ENCODE measurements at regions not wholly inside any gene's neighbourhood (a gene's known extent, or its start where the extent isn't known, plus 50 kb on each side); places are given as distances from the start of the nearest gene placed in this dataset.
"Not testable (repeated sequence)": the region's sequence is repeated elsewhere in the genome, so short reads cannot be mapped to it uniquely, and the experiment has no call there.

DNA sequence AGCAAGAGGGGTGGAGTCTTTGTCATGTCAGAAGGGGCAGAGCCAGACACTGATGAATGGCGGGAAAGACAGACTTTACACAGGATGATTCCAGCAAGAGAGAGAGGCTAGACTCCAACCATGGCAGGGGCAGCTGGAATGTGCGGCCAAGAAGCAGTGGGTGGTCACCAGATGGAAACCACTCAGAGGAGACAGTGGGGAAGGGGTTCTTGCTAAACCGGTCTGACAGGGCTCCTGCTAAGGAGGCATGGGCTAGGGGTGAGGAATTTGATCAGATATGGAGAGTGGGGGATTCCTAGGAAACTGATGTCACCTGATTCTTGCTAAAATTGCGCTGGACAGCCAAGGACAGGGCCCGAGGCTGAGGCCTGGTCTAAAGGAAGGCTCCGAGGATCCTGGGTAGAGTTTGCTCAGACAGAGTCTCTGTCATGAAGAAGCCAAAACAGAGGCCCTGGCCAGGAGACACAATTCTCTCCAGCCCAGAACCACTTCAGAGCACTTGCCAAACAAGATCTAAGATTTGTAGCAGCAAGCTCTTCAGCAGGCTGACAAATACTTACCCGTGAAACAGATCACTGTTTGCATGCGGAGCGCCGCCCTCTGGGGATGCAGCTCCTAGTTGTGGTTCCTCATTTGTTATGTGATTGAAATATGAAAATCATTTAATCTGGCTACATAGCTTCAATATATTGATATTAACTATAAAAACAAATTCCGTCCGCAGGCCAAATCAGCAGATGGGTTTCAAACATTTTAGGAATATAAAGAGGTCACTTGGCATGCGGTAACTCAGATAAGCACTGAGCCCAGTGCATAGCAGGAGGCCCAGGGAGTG is 377.0 kb downstream of the TCERG1L start:
- no peak for DNase-seq (ENCODE audit: low spot score)

DNA sequence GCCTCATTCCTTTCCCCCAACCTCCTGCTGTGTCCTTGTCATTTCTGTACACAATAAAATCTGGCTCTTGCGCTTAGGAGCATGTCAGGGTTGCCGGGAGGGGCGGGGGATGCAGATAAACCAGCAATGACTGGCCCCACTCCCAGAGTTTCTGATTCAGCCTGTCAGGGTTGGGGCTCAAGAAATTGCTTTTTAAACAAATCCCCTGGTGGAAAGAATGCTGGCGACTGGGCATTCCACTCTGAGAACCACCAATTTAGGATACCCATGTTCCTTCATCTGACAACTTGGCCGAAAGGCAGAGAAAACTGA is 376.4 kb downstream of the TCERG1L start:
- DNase-seq (ENCODE audit: low spot score) = peak; percentile 69

DNA sequence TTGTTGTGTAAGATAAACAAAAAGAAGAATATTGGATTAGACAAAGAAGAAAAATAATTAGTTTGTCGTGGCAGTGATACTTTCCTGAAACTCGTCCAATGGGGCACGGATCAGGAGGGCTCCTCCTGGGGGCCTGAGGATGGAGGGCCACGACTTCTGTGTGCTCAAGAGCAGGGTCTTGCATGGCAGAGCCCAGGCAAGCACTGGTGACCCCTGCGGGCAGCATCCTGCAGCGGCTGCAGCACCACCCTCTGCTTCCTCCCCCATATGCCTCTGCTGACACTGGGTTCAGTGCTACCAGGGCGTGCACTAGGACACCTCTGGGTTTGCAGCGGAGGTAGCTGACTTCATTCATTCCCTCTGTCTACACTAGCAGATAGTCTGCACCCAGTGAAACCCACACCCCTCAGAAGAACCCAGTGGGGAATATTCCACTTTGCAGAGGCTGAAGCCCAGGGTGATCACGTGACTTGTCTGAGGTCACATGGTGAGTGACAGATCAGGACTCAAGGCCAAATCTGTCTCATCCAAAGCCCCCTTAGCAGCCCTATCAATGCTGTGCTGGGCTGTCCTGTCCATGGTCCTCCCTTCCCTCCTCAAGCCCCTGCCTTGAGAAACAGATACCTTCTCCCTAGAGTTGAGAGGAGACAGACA is 375.5 kb downstream of the TCERG1L start:
- no peak for DNase-seq (ENCODE audit: low spot score)

DNA sequence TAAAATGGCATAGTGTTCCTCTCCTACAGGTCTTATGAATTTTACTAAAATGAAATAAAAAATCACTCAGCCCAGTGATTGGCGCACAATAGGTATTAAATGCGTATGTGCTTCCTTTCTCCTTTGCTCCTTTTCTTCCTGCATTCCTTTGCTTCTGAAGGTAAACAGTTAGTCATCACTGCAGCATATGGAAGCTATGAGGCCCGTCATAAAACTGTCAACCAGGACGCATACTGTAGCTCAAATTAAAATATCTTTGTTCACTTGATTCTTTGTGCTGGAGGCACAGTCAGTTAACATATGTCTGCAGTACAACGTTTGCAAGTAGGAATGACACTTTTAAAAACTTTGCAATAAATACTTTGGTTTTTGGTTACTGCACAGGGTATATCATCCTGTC is 374.7 kb downstream of the TCERG1L start:
- peak; percentile 21 for DNase-seq (ENCODE audit: low spot score)

DNA sequence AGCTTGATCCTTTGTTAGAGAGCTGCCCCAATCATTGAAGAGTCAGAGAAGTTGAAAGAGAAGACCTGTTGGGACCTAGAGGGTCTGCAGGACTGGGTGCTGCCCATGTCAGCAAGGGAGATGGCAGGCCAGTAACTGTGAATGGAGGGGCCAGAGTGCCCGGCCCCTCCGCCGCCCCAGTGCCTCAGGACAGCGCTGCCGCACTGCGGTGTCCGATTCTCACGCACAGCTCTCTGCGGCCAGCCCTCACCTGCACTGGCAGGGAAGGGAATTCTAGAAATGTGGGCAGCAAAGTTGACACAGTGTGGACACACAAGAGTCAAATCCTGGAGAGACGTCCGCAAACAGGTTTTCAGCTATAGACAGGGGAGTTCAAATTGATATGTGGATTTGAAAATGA is 373.5 kb downstream of the TCERG1L start:
- no peak for DNase-seq (ENCODE audit: low spot score)

DNA sequence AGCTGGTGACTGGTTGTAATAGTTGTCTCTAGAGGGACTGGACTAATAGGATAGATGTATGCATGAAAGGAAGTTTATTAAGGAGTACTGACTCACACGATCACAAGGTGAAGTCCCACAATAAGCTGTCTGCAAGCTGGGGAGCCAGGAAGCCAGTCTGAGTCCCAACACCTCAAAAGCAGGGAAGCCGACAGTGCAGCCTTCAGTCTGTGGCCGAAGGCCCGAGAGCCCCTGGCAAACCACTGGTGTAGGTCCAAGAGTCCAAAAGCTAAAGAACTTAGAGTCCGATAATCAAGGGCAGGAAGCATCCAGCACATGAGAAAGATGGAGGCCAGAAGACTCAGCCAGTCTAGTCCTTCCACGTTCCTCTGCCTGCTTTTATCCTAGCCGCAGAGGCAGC is 372.6 kb downstream of the TCERG1L start:
- not testable (repeated sequence) for DNase-seq (ENCODE audit: low spot score)

DNA sequence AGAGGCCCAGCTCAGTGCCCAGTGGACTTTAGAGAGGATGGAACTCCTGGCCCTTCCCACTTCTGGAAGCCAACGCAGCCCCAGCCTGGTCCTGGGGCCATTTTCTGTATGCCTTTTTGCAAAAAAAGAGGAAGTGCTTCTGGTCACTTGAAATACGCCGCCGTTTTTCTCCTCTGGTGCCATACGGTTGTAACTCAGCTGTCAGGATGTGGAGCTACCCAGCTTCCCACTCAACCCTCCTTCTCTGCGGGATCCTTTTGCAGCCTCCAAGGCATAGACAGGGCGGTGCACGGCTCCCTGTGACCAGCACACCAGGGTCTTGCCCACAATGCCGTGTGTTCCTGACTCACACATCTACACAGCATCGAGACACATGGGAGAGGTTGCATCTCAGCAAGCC is 369.6 kb downstream of the TCERG1L start:
- DNase-seq (ENCODE audit: low spot score) = no peak

DNA sequence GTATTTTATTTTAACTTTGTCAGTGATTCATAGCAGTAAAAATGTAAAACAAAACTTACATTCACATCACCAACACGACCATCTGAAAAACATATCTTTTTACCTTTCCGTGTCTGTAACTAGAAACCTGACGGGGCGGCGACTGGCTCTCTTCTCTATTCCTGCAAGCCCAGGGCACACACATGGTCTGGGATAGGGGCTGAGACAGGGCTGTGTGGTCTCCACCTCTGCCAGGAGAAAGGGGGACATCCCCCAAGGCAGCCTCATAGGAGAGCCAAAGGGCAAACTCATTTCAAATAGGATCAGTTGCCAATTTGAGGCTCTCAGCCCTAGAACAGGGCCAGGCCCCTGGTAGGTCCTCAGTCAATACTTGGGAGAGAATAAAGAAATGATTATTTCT is 359.4 kb downstream of the TCERG1L start:
- DNase-seq (ENCODE audit: low spot score) = no peak

DNA sequence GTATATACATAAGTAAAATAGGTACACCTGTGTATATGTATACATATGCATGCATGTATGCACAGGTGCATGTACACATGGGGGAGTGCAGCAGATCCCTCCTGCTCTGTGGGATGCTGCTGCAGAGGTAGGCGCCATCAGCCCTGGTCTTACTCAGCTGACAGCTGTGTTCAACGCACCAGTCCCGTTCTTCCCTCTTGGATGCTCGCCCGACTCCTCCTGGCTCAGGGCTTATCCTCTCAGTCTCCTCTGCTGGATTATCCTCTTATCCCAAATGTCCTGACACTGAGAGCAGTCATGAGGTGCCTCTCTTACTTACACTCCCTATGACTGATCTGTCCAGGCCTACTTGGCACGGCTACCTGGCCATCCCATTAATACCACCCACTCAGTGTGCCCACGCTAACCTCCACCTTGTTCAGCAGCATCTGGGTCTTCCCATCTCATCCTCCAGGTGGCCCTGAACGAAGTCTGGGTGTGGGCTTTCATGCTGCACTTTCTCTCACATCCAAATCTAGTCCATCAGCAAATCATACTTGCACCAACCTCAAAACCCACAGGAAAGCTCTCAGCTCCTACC is 357.1 kb downstream of the TCERG1L start:
- no peak for DNase-seq (ENCODE audit: low spot score)

DNA sequence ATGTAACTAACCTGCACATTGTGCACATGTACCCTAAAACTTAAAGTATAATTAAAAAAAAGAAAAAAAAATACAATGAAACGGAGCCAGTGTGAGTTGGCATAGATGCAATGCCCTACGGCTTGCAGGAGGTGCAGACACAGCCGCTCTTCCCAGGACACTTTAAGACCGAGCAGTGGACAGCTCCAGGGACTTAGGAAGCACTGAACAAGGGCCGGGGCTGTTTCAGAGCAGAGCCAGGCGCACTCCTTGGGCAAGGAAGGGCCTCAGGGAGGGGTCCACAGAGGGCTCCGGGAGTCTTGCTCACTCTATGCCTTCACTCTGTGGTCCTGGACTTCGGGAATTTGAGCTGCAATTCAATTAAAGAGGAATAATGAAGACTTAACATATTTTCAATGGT is 355.3 kb downstream of the TCERG1L start:
- no peak for DNase-seq (ENCODE audit: low spot score)

DNA sequence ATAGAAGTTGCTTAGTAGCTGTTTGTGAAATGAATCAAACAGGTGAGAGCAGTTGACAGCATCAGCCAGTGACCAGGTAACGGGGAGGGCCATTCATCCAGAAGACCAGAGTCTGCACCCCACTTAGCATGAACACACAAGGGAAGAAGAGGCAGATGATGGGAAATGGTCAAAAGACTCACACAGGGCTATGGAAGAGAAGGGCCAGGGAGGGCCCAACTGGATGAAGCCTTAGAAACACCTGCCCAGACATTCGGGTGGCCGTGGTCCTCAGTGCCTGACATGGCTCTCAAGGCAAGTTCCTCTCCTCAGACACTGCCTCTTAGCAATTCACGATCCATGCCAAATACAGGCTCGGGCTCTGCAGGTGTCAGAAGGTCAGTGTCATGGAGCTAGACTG is 354.1 kb downstream of the TCERG1L start:
- DNase-seq (ENCODE audit: low spot score) = no peak

DNA sequence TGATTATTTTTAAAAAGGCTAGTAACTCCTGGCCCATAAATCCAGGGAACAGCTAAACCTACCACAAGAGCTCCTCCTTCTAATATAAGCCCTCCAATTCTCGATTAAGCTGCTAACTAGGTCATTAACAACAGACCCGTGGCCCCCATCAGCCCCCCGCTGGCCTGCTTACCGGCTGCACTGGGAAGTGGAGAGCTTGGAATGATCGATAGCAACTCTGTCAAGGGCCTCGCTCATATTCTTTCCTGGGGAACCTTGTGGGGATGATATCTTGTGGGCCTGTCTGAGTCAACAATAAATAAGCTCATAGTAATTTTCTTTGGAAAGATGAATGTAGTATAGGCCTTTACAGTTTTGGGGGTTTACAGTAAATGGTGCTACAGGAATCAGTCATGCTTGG is 353.5 kb downstream of the TCERG1L start:
- DNase-seq (ENCODE audit: low spot score) = no peak

DNA sequence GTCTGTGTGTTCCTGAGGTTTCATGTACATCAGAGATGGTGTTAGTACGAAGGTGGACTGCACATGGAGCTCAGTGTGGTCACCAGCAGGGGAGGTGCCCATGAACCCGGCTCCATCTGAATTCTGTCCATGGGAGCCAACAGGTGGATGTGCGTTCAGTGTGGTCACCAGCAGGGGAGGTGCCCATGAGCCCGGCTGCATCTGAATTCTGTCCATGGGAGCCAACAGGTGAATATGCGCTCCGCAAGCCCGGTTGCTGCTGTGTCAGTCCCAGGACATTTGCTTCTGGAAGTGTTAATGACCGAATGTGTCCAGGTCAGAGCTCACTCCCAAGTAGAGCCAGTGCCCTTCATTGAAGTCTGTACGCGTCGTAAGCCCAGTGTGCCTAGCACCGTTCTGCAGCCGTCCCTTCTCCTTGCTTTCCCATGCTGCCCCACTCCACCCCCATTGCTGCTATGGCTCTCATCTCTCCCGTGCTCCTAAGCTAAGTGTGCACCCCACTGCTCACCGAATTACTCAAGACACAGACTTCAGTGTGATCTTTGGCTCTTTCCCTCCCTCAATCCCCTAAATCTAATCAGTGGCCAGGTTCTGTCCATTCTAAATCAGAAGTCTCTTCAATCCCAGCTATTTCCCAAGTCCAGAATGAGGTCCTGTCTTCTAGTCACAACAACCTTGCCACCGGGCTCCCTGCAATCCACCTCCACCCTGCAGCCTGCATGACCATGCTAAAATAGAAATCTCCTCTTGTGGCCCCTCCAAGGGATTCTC is 352.4 kb downstream of the TCERG1L start:
- DNase-seq (ENCODE audit: low spot score) = no peak

DNA sequence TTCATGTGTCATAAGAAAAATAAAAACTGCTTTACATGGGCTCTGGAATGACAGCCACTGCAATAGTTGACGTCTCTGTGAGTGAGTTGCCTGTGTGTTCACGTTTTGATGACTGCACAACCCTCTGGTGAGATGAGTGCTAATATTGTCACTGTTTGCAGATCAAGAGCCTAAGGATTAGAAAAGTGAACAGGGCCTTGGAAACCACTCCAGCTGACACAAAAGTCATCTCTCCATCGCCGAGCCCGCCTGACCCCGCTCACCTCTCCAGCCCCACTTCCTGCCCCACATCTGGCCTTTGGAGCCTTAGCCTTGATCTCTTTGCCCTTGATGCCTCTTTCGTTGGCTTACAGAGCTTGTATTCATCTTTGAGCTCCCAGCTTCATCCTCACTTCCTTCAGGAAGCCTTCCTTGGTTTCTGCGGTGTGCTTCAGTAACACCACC is 351.7 kb downstream of the TCERG1L start:
- DNase-seq (ENCODE audit: low spot score) = no peak

DNA sequence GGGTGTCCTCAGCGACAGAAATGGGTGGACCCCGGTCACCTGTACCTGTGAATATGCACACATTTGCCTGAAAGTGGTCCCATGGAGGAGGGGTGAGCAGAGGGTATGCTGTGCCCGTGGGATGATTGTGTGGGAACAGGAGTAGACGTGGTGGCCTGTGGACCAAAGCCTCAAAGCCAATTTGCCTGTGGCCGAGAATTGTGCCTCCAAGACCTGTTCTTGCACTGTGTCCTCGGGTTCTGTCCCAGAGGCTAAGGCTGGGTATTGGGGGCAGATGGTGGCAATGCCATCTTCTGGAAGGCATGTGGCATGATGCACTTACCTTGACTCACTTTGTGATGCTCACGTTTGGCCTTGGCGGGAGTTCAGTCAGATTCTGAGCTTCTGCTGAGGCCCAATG is 351.0 kb downstream of the TCERG1L start:
- DNase-seq (ENCODE audit: low spot score) = no peak

DNA sequence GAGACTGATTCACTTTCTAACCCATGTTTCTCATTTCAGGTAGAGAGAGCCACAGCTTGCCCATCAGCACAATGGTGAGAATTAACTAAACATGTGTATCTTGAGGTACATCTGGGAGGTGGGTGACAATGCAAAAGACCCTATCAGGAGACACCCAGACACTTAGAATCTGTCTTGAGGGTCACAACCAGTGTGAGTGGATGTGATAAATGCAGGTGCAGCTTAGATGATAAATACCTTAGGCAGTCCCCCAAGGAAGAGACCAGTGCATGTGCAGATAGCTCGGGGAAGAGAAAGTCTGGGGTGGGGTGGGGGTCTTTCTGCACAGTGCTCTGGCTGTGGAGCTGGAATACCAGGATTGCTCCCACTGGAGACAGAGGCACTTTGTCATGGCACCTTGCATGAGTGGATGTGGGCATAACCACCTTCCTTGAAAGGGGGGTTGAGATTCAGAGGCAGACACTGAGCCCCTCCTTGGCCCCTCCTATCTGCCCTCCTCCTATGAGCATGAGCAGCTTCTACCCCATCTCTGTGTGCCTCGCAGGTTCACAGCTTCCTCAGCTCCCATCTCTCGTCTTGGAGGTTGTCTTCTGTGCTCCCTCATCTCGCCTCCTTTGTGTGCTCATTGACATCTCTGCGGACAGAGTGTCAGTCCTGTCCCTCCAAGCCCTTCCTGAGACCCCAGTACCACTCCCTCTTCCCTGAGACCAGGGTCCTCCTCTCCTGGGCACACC is 349.8 kb downstream of the TCERG1L start:
- no peak for DNase-seq (ENCODE audit: low spot score)

DNA sequence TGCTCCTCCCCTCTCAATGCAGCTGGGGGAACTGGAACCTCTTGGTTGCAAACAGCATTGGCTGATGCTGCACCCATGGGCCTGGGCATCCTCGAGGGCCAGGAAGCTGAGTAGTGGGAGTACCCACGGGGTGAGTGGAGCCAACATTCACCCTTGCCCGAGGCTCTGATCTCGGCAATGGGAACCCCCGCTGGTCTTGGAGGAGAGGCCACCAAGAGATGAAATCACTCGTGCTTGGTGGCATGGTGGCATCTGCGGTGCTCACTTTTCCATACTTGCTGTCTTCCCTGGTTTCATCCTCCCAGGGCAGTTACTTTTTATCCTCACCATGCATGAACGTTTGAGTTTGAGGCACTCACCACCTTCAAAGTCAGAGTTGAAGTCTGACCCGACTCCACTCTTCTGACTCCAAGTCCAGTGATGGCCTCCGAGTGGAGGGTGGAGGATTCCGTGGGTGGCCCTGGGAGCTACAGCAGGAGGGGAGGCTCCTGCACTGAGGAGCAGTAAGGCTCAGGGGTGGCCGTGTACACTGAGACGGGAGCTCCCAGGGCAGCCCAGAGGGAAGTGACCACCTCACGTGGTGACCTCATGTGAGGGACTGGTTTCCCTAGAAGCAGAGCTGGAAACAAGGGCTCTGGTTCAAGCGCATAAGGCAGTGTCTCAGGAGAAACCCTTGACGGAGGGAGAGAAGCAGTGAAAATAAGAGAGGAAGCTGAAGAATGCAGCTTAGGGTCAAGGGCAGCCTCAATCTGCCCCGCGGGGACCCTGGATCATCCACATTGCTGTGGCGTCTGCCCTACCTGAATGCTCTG is 349.1 kb downstream of the TCERG1L start:
- no peak for DNase-seq (ENCODE audit: low spot score)

DNA sequence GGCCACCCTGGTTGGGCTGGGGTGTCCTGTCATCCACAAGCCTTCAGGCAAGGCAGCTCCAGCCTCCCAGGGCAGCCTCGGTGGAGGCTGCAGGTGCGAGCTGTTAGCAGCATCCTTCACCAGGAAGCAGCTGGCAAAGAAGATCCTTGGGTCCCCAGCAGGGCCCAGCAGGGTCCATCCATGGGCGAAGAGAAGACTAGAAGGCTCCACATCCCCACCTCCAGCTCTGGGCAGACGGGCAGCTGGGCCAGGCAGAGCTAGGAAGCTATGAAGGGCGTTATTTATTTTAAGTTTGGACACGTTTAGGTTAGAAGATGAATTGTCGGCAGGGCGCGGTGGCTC is 348.5 kb downstream of the TCERG1L start:
- DNase-seq (ENCODE audit: low spot score) = no peak

DNA sequence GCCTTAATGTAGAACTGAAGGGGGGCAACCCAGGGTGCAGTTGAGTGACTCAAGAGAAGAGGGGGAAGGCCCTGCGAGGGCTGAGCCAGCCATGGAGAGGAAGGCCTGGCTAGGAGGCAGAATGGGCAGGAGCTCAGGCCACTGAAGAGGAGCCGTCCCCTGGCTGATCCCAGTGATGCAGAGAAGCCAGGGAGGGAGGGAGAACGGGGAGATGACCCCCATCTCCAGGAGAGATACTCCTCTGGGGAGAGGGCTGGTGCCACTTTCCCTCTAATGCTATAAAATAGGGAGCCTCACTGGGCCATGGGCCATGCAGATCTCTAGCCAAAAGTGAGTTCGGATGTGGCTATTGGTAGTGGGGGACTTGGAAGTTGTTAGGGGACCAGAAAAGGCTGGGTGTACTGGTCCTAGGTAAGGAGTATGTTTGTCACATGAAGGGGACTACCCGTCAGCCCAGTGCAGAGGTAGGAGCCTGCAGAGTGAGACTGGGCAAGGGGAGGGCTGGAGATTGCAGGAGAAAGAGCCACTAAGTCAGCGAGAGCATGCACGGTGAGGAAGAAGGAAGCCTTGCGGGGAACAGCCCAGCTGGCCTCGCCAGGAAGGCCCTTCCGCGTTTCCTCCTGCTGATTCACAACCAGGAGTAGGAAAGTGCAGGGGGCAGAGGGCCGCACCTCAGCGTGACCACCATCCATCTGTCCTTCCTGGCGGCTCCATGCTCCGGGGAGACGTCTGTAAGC is 347.6 kb downstream of the TCERG1L start:
- no peak for DNase-seq (ENCODE audit: low spot score)

DNA sequence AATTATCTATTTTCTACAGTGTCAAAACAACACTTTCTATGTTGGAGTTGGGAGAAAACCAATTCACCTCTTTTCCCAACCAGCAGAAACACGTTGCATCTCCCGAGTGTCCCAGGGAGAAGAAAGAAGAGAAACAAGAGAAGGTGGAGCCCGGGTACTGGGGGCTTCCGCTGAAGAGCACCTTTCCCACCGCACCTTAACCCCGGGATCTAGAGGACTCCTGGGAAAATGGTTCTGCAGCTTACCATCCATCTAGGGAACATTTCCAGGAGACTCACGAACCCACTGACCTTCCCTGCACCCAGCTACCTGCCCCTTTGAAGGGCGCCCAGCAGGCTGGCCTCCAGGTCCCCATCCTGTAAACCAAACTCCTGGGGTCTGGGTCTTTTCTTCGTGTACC is 346.8 kb downstream of the TCERG1L start:
- DNase-seq (ENCODE audit: low spot score) = no peak

Measured in H4 (cell line).